Suprapubic skin (tissue), 3 donors: ENCODE measurements at regions not wholly inside any gene's neighbourhood (a gene's known extent, or its start where the extent isn't known, plus 50 kb on each side); places are given as distances from the start of the nearest gene placed in this dataset.

Experiments used
- EP300 ChIP-seq: sonication (generic); formaldehyde crosslinking; IDR thresholded peaks from one replicate; pipeline ENCODE4 v1.6.1; 2017; ENCODE audit warnings: antibody characterized with exemption
- TF ChIP-seq, protein P1 (sequence below), 2 donors: fragments of 200-600 bp in 1 of 2; fragments of 450-650 bp in 1 of 2; sonication (generic) in 1 of 2; IDR thresholded peaks; one replicate each; pipeline ENCODE4 v1.5.1; 2016 to 2019; ENCODE audit warnings: antibody characterized with exemption in 2 of 2, mild to moderate bottlenecking in 1 of 2, moderate library complexity in 1 of 2

DNA sequence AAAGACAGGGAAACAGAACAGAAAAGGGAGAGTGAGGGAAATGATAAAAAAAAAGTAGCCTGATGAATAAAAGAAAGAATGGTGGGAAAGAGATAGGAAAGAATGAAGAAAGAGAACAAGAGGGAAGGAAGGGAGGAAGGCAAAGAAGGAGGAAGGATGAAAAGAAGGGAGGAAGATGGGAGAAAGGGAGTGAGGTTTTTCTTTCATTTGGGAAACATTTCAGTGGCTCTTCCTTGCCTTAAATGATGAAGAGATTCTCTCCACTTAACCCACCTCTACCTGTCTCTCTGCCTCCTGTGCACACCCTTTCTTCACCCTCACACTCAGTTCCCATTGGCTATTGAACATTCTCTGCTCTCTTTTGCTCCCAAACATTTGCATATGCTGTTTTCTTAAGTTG, 222.1 kb upstream of the DEFB112 start:
- TF ChIP-seq, protein P1, sequence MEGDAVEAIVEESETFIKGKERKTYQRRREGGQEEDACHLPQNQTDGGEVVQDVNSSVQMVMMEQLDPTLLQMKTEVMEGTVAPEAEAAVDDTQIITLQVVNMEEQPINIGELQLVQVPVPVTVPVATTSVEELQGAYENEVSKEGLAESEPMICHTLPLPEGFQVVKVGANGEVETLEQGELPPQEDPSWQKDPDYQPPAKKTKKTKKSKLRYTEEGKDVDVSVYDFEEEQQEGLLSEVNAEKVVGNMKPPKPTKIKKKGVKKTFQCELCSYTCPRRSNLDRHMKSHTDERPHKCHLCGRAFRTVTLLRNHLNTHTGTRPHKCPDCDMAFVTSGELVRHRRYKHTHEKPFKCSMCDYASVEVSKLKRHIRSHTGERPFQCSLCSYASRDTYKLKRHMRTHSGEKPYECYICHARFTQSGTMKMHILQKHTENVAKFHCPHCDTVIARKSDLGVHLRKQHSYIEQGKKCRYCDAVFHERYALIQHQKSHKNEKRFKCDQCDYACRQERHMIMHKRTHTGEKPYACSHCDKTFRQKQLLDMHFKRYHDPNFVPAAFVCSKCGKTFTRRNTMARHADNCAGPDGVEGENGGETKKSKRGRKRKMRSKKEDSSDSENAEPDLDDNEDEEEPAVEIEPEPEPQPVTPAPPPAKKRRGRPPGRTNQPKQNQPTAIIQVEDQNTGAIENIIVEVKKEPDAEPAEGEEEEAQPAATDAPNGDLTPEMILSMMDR (IDR thresholded peaks at IDR 0.05) = no peak
- no peak for TF ChIP-seq EP300
